ENCODE measurements at regions not wholly inside any gene's neighbourhood (a gene's known extent, or its start where the extent isn't known, plus 50 kb on each side); places are given as distances from the start of the nearest gene placed in this dataset.

GRCh38 chr4:115562506-115562905, 449.1 kb upstream of the NDST4 start:
- TF ChIP-seq POLR2AphosphoS5 (IDR thresholded peaks at IDR 0.05; ENCODE audit: low read depth, low read length) (no peak), FOXP2 (optimal IDR thresholded peaks at IDR 0.05; ENCODE audit: borderline replicate concordance, extremely low read depth, extremely low read length, insufficient read depth) (no peak), REST (IDR thresholded peaks at IDR 0.05; ENCODE audit: insufficient read depth in 1 of 2, low read depth in 2 of 2, low read length in 2 of 2) (no peak), TAF1 (IDR thresholded peaks at IDR 0.05; ENCODE audit: borderline replicate concordance, insufficient read depth, low read length) (no peak), SIN3A (IDR thresholded peaks at IDR 0.05; ENCODE audit: borderline replicate concordance, insufficient read depth, low read length) (no peak)

- TF ChIP-seq FOXP2 (optimal IDR thresholded peaks at IDR 0.05; ENCODE audit: borderline replicate concordance, extremely low read depth, extremely low read length, insufficient read depth) (no peak), TAF1 (IDR thresholded peaks at IDR 0.05; ENCODE audit: borderline replicate concordance, insufficient read depth, low read length) (no peak)
Measured at GRCh38 chr4:115548123-115548522, 434.7 kb upstream of the NDST4 start.

GRCh38 chr4:115537387-115537786, 424.0 kb upstream of the NDST4 start:
- no peak for TF ChIP-seq TAF1 (IDR thresholded peaks at IDR 0.05; ENCODE audit: borderline replicate concordance, insufficient read depth, low read length)
- no peak for TF ChIP-seq REST (IDR thresholded peaks at IDR 0.05; ENCODE audit: insufficient read depth in 1 of 2, low read depth in 2 of 2, low read length in 2 of 2)
- no peak for TF ChIP-seq POLR2AphosphoS5 (IDR thresholded peaks at IDR 0.05; ENCODE audit: low read depth, low read length)
- no peak for TF ChIP-seq FOXP2 (optimal IDR thresholded peaks at IDR 0.05; ENCODE audit: borderline replicate concordance, extremely low read depth, extremely low read length, insufficient read depth)
- no peak for TF ChIP-seq SIN3A (IDR thresholded peaks at IDR 0.05; ENCODE audit: borderline replicate concordance, insufficient read depth, low read length)

GRCh38 chr4:115529126-115529525, 415.7 kb upstream of the NDST4 start:
- TF ChIP-seq REST (IDR thresholded peaks at IDR 0.05; ENCODE audit: insufficient read depth in 1 of 2, low read depth in 2 of 2, low read length in 2 of 2) (no peak), SIN3A (IDR thresholded peaks at IDR 0.05; ENCODE audit: borderline replicate concordance, insufficient read depth, low read length) (no peak), TAF1 (IDR thresholded peaks at IDR 0.05; ENCODE audit: borderline replicate concordance, insufficient read depth, low read length) (no peak), FOXP2 (optimal IDR thresholded peaks at IDR 0.05; ENCODE audit: borderline replicate concordance, extremely low read depth, extremely low read length, insufficient read depth) (no peak), POLR2AphosphoS5 (IDR thresholded peaks at IDR 0.05; ENCODE audit: low read depth, low read length) (no peak)

GRCh38 chr4:115515772-115516171, 402.4 kb upstream of the NDST4 start:
- TF ChIP-seq TAF1 (IDR thresholded peaks at IDR 0.05; ENCODE audit: borderline replicate concordance, insufficient read depth, low read length) (no peak), REST (IDR thresholded peaks at IDR 0.05; ENCODE audit: insufficient read depth in 1 of 2, low read depth in 2 of 2, low read length in 2 of 2) (no peak), FOXP2 (optimal IDR thresholded peaks at IDR 0.05; ENCODE audit: borderline replicate concordance, extremely low read depth, extremely low read length, insufficient read depth) (no peak), POLR2AphosphoS5 (IDR thresholded peaks at IDR 0.05; ENCODE audit: low read depth, low read length) (no peak), SIN3A (IDR thresholded peaks at IDR 0.05; ENCODE audit: borderline replicate concordance, insufficient read depth, low read length) (no peak)

Measured in PFSK-1 (cell line).